HPDE6-E6E7 (cell line): ENCODE measurements at regions not wholly inside any gene's neighbourhood (a gene's known extent, or its start where the extent isn't known, plus 50 kb on each side); places are given as distances from the start of the nearest gene placed in this dataset.
"Not testable (repeated sequence)": the region's sequence is repeated elsewhere in the genome, so short reads cannot be mapped to it uniquely, and the experiment has no call there.

ENCODE experiments used
- DNase-seq: peaks from one replicate; pipeline ENCODE4 v3.0.0; 2011; ENCODE audit warnings: missing footprints; ENCODE audit errors: extremely low spot score

- no peak for DNase-seq
Measured at GRCh38 chr13:97724450-97724849, 229.0 kb upstream of the IPO5 start.

GRCh38 chr13:97726664-97727280 is 226.7 kb upstream of the IPO5 start:
- DNase-seq = no peak

GRCh38 chr13:97727991-97728390 is 225.5 kb upstream of the IPO5 start:
- DNase-seq = no peak

- no peak for DNase-seq
Measured at GRCh38 chr13:97736436-97736835, 217.0 kb upstream of the IPO5 start.

- DNase-seq = no peak
Measured at GRCh38 chr13:97742084-97742483, 211.4 kb upstream of the IPO5 start.

GRCh38 chr13:97743938-97744337 is 209.5 kb upstream of the IPO5 start:
- DNase-seq = no peak

GRCh38 chr13:97746649-97747048 is 206.8 kb upstream of the IPO5 start:
- DNase-seq = no peak

GRCh38 chr13:97749174-97749573 is 204.3 kb upstream of the IPO5 start:
- peak; percentile 20 for DNase-seq

- DNase-seq = no peak
Measured at GRCh38 chr13:97751477-97751876, 202.0 kb upstream of the IPO5 start.

GRCh38 chr13:97752961-97753668 is 200.4 kb upstream of the IPO5 start:
- no peak for DNase-seq

GRCh38 chr13:97753942-97754670 is 199.4 kb upstream of the IPO5 start:
- DNase-seq = no peak

GRCh38 chr13:97757807-97758206 is 195.7 kb upstream of the IPO5 start:
- no peak for DNase-seq

- no peak for DNase-seq
Measured at GRCh38 chr13:97758317-97758716, 195.2 kb upstream of the IPO5 start.

- DNase-seq = no peak
Measured at GRCh38 chr13:97761796-97762540, 191.5 kb upstream of the IPO5 start.

GRCh38 chr13:97766749-97767148 is 186.7 kb upstream of the IPO5 start:
- no peak for DNase-seq

- DNase-seq = no peak
Measured at GRCh38 chr13:97768134-97768533, 185.3 kb upstream of the IPO5 start.

- not testable (repeated sequence) for DNase-seq
Measured at GRCh38 chr13:97770231-97770630, 183.2 kb upstream of the IPO5 start.

- not testable (repeated sequence) for DNase-seq
Measured at GRCh38 chr13:97772466-97772865, 181.0 kb upstream of the IPO5 start.

GRCh38 chr13:97774391-97775100 is 178.9 kb upstream of the IPO5 start:
- not testable (repeated sequence) for DNase-seq

GRCh38 chr13:97780486-97780885 is 173.0 kb upstream of the IPO5 start:
- no peak for DNase-seq

GRCh38 chr13:97781891-97782305 is 171.6 kb upstream of the IPO5 start:
- no peak for DNase-seq

- DNase-seq = no peak
Measured at GRCh38 chr13:97786510-97786909, 167.0 kb upstream of the IPO5 start.
